Sigmoid colon (tissue), 4 donors: ENCODE measurements at regions not wholly inside any gene's neighbourhood (a gene's known extent, or its start where the extent isn't known, plus 50 kb on each side); places are given as distances from the start of the nearest gene placed in this dataset.

Source experiments
- CTCF ChIP-seq, 4 experiments: fragments of 450-650 bp in 3 of 4; fragments of 200-600 bp in 1 of 4; IDR thresholded peaks; one replicate each; pipeline ENCODE4 v1.5.1; 2016 to 2019; ENCODE audit warnings: antibody characterized with exemption in 4 of 4, mild to moderate bottlenecking in 3 of 4, moderate library complexity in 2 of 4
- EP300 ChIP-seq, 4 donors: sonication (generic); formaldehyde crosslinking; IDR thresholded peaks; one replicate each; pipeline ENCODE4 v1.6.1; 2017; ENCODE audit warnings: antibody characterized with exemption in 4 of 4
- POLR2A ChIP-seq, 2 donors: fragments of 450-650 bp; IDR thresholded peaks; one replicate each; pipeline ENCODE4 v1.6.1; 2016; ENCODE audit warnings: antibody characterized with exemption in 2 of 2, mild to moderate bottlenecking in 2 of 2, moderate library complexity in 2 of 2

GRCh38 chr21:27586986-27587385 lies 620.1 kb upstream of the ADAMTS5 start:
- no peak for TF ChIP-seq EP300 (IDR thresholded peaks at IDR 0.05)
- no peak for TF ChIP-seq POLR2A (IDR thresholded peaks at IDR 0.05)
- no peak for TF ChIP-seq CTCF (IDR thresholded peaks at IDR 0.05)
